Mesenchymal stem cell (in vitro differentiated cells and primary cell): ENCODE measurements at regions not wholly inside any gene's neighbourhood (a gene's known extent, or its start where the extent isn't known, plus 50 kb on each side); places are given as distances from the start of the nearest gene placed in this dataset.

Experiments used
- DNase-seq: peaks from one replicate; pipeline ENCODE4 v3.0.0-alpha.2; 2013
- H2AFZ ChIP-seq: one replicate; pipeline ENCODE4 v1.6.1; 2013; ENCODE audit warnings: low read depth, mild to moderate bottlenecking, control low read depth, inconsistent platforms, low read length, moderate library complexity
- H2AK5ac ChIP-seq: 2 replicates; pipeline ENCODE4 v1.6.1; 2013; ENCODE audit warnings: low read length, moderate library complexity, mild to moderate bottlenecking, inconsistent platforms; ENCODE audit not compliant: severe bottlenecking
- H2BK120ac ChIP-seq: one replicate; pipeline ENCODE4 v1.6.1; 2013; ENCODE audit warnings: low read depth, mild to moderate bottlenecking, inconsistent platforms, low read length, moderate library complexity
- H2BK12ac ChIP-seq, 2 experiments: one replicate each; pipeline ENCODE4 v1.6.1; 2013; ENCODE audit warnings: inconsistent platforms in 2 of 2, low read length in 2 of 2, mild to moderate bottlenecking in 2 of 2, moderate library complexity in 2 of 2, control low read depth in 1 of 2
- H2BK15ac ChIP-seq: one replicate; pipeline ENCODE4 v1.6.1; 2013; ENCODE audit warnings: mild to moderate bottlenecking, low read depth, inconsistent platforms; ENCODE audit not compliant: poor library complexity, severe bottlenecking
- H2BK5ac ChIP-seq: 2 replicates; pipeline ENCODE4 v1.6.1; 2013; ENCODE audit warnings: low read depth, mild to moderate bottlenecking, low read length, control low read depth, inconsistent platforms; ENCODE audit not compliant: poor library complexity, severe bottlenecking
- H3K14ac ChIP-seq, 2 experiments: one replicate each; pipeline ENCODE4 v1.6.1; 2013; ENCODE audit warnings: inconsistent platforms in 2 of 2, low read length in 2 of 2, control low read depth in 1 of 2, mild to moderate bottlenecking in 1 of 2, moderate library complexity in 1 of 2
- H3K18ac ChIP-seq, 2 experiments: one replicate each; pipeline ENCODE4 v1.6.1; 2013; ENCODE audit warnings: inconsistent platforms in 2 of 2, low read length in 2 of 2, control low read depth in 1 of 2, low read depth in 1 of 2, mild to moderate bottlenecking in 1 of 2
- H3K23ac ChIP-seq, 2 experiments: one replicate each; pipeline ENCODE4 v1.6.1; 2013; ENCODE audit warnings: inconsistent platforms in 2 of 2, low read length in 2 of 2, mild to moderate bottlenecking in 2 of 2, moderate library complexity in 2 of 2, control low read depth in 1 of 2
- H3K27ac ChIP-seq: 2 replicates; pipeline ENCODE4 v1.5.1; 2013; ENCODE audit warnings: mild to moderate bottlenecking, moderate library complexity, low read length, control low read depth, inconsistent platforms; ENCODE audit not compliant: poor library complexity, severe bottlenecking
- H3K27me3 ChIP-seq, 2 experiments: 2 replicates each; pipeline versions ENCODE4 v1.6.1 to v1.7.0; 2013; ENCODE audit warnings: low read length in 2 of 2, mild to moderate bottlenecking in 2 of 2, moderate library complexity in 2 of 2, control low read depth in 1 of 2, inconsistent platforms in 1 of 2; ENCODE audit not compliant: control insufficient read depth in 1 of 2, insufficient read depth in 1 of 2
- H3K36me3 ChIP-seq, 2 experiments: 2 replicates each; pipeline versions ENCODE4 v1.6.1 to v1.7.0; 2013; ENCODE audit warnings: low read length in 2 of 2, control low read depth in 1 of 2, inconsistent platforms in 1 of 2, low read depth in 1 of 2, mild to moderate bottlenecking in 1 of 2; ENCODE audit not compliant: insufficient read depth in 2 of 2, control insufficient read depth in 1 of 2
- H3K4ac ChIP-seq, 2 experiments: one replicate each; pipeline ENCODE4 v1.6.1; 2013; ENCODE audit warnings: inconsistent platforms in 2 of 2, low read length in 2 of 2, mild to moderate bottlenecking in 2 of 2, moderate library complexity in 2 of 2, control low read depth in 1 of 2, low read depth in 1 of 2
- H3K4me1 ChIP-seq: 2 replicates; pipeline ENCODE4 v1.6.1; 2013; ENCODE audit warnings: low read depth, low read length, control low read depth; ENCODE audit not compliant: control insufficient read depth, insufficient read depth
- H3K4me2 ChIP-seq: 2 replicates; pipeline ENCODE4 v1.6.1; 2013; ENCODE audit warnings: low read length, mild to moderate bottlenecking, inconsistent platforms; ENCODE audit not compliant: poor library complexity, severe bottlenecking
- H3K4me3 ChIP-seq, 2 experiments: 2 replicates each; pipeline versions ENCODE4 v1.5.1 to v1.7.0; 2013; ENCODE audit warnings: low read length in 2 of 2, mild to moderate bottlenecking in 2 of 2, control low read depth in 1 of 2, low read depth in 1 of 2; ENCODE audit not compliant: insufficient read depth in 1 of 2
- H3K79me1 ChIP-seq: replicated peaks from 2 replicates; pipeline ENCODE4 v1.6.1; 2013; ENCODE audit warnings: mild to moderate bottlenecking, control low read depth, low read length, inconsistent platforms; ENCODE audit not compliant: poor library complexity, severe bottlenecking
- H3K9ac ChIP-seq: 2 replicates; pipeline ENCODE4 v1.7.0; 2013; ENCODE audit warnings: mild to moderate bottlenecking, low read length, moderate library complexity
- H3K9me3 ChIP-seq: 2 replicates; pipeline ENCODE4 v1.7.0; 2013; ENCODE audit warnings: mild to moderate bottlenecking, low read length; ENCODE audit not compliant: control insufficient read depth
- H4K8ac ChIP-seq: one replicate; pipeline ENCODE4 v1.6.1; 2013; ENCODE audit warnings: inconsistent platforms, mild to moderate bottlenecking, low read length, moderate library complexity
- H4K91ac ChIP-seq: one replicate; pipeline ENCODE4 v1.6.1; 2013; ENCODE audit warnings: mild to moderate bottlenecking, low read length, inconsistent platforms
- WGBS: methylation state at CpG from one replicate; pipeline ENCODE4 v1.1.7; 2013; ENCODE audit warnings: mixed read lengths; 5-methylcytosine and 5-hydroxymethylcytosine counted together

DNA sequence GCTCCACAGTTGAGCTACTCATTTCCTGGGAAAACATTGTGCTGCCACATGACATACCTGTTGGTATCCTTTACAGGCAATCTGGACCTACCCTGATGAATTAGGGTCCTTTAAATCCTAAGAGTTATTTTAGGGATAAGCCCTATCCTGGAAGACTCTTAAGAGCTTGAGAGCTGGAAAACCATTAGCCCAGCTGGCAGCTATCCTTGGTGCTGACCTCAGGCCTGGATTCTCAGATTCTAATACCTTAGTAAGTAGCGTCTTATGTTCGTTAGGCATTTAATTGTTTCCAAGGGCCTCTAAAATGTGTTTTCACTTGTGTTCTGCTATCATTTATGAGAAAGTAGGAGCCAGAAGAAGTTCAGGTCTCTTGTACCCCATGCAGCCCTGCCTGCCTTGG is 93.0 kb upstream of the SORCS3 start:
- no peaks in the 10 kb centered on the region for H3K9me3 ChIP-seq

GRCh38 chr10:104556831-104557230 is 84.3 kb upstream of the SORCS3 start:
- Histone ChIP-seq H3K27me3 (peaks cover 0 to 9% of the 10 kb centered on the region in 2 experiments), H3K36me3 (no peaks in the 10 kb centered on the region), H2AFZ (no peak overlapping the region), H4K8ac (no peak overlapping the region), H2BK5ac (no peak overlapping the region), H3K4me2 (no peak overlapping the region), H3K4me1 (no peaks in the 10 kb centered on the region), H3K9me3 (no peaks in the 10 kb centered on the region), H3K4ac (no peak overlapping the region), H3K14ac (no peak overlapping the region), H2BK12ac (no peak overlapping the region), H3K27ac (no peak overlapping the region), H3K23ac (no peak overlapping the region), H2BK120ac (no peak overlapping the region), H4K91ac (no peak overlapping the region), H3K79me1 (no peaks in the 10 kb centered on the region), H2AK5ac (no peak overlapping the region), H3K18ac (no peak overlapping the region), H2BK15ac (no peak overlapping the region), H3K9ac (no peak overlapping the region), H3K4me3 (no peak overlapping the region)
- 50% methylated on average over 2 of the region's 2 CpGs for WGBS
- no peak for DNase-seq

More for the DNA sequence above, 93.0 kb upstream of the SORCS3 start:
- DNase-seq = no peak
- no peak overlapping the region for H2BK15ac ChIP-seq
- no peak overlapping the region for H4K8ac ChIP-seq
- no peak overlapping the region for H3K14ac ChIP-seq
- no peak overlapping the region for H2AFZ ChIP-seq
- no peak overlapping the region for H2AK5ac ChIP-seq
- no peaks in the 10 kb centered on the region for H3K36me3 ChIP-seq
- H2BK120ac ChIP-seq = no peak overlapping the region
- no peak overlapping the region for H3K4me3 ChIP-seq
- no peak overlapping the region for H3K18ac ChIP-seq
- H2BK12ac ChIP-seq = no peak overlapping the region
- H4K91ac ChIP-seq = no peak overlapping the region
- H3K9ac ChIP-seq = no peak overlapping the region
- H3K4me1 ChIP-seq = no peaks in the 10 kb centered on the region
- H3K4ac ChIP-seq = no peak overlapping the region
- no peak overlapping the region for H3K23ac ChIP-seq
- peaks cover 0 to 6% of the 10 kb centered on the region in 2 experiments for H3K27me3 ChIP-seq
- no peak overlapping the region for H2BK5ac ChIP-seq
- no peak overlapping the region for H3K27ac ChIP-seq
- H3K4me2 ChIP-seq = no peak overlapping the region
- WGBS = 80% methylated on average over 2 of the region's 2 CpGs
- no peaks in the 10 kb centered on the region for H3K79me1 ChIP-seq

DNA sequence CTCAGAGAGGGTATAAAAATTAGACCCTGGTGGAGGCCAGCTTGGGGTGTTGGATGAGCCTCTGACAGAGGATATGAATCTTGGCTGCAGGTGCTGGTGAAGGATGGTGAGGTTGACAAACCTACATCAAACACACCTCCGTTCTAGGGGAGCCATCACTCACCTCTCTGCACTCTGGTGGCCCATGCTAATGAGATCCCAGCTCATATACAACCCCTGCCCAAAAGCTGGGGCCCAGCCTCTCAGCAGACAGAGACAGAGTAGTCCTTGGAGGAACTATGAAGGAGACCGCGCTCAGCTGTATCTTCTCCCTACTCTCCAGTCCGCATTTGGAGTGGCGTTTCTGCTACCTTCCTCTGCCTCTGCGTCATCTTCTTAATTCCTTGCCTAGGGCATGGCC is 83.1 kb upstream of the SORCS3 start:
- Histone ChIP-seq H2AK5ac (no peak overlapping the region), H3K79me1 (no peaks in the 10 kb centered on the region), H3K27ac (no peak overlapping the region), H2BK15ac (no peak overlapping the region), H3K18ac (no peak overlapping the region), H3K9me3 (no peaks in the 10 kb centered on the region), H3K4me1 (no peaks in the 10 kb centered on the region), H2BK12ac (no peak overlapping the region), H3K4ac (no peak overlapping the region), H3K4me2 (no peak overlapping the region), H2AFZ (no peak overlapping the region), H2BK5ac (no peak overlapping the region), H3K4me3 (no peak overlapping the region), H3K9ac (no peak overlapping the region), H3K36me3 (no peaks in the 10 kb centered on the region), H4K8ac (no peak overlapping the region), H2BK120ac (no peak overlapping the region), H4K91ac (no peak overlapping the region), H3K27me3 (peaks cover 0 to 9% of the 10 kb centered on the region in 2 experiments), H3K23ac (no peak overlapping the region), H3K14ac (no peak overlapping the region)
- WGBS = 80% methylated on average over 6 of the region's 6 CpGs
- DNase-seq = no peak

DNA sequence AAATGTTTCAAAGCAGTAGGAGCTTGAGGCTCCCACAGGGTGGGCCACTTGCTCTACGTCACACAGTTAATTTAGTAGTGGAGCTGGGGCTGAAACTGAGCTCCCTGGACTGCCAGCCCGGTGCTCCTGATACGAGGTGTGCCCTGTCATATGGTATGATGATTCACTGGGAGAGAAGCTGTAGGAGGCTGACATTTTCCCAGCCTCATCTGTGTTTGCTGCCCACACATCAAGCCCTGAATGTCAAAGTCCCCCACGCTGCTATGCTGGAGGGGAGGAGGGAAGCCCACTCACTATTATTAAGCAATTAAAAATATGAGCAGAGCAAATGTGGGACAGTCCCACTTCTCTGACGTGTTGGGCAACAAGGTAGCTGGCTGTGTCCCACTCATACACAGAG is 81.2 kb upstream of the SORCS3 start:
- H2AK5ac ChIP-seq = no peak overlapping the region
- H2AFZ ChIP-seq = no peak overlapping the region
- no peak overlapping the region for H3K23ac ChIP-seq
- H3K36me3 ChIP-seq = no peaks in the 10 kb centered on the region
- no peak overlapping the region for H4K8ac ChIP-seq
- H4K91ac ChIP-seq = no peak overlapping the region
- no peaks in the 10 kb centered on the region for H3K4me1 ChIP-seq
- no peak overlapping the region for H3K18ac ChIP-seq
- H2BK12ac ChIP-seq = no peak overlapping the region
- 49% methylated on average over 4 of the region's 5 CpGs for WGBS
- no peak overlapping the region for H3K14ac ChIP-seq
- H3K9ac ChIP-seq = no peak overlapping the region
- no peak overlapping the region for H2BK5ac ChIP-seq
- H3K79me1 ChIP-seq = no peaks in the 10 kb centered on the region
- H3K4me2 ChIP-seq = no peak overlapping the region
- no peaks in the 10 kb centered on the region for H3K9me3 ChIP-seq
- H2BK15ac ChIP-seq = no peak overlapping the region
- no peak overlapping the region for H2BK120ac ChIP-seq
- H3K4me3 ChIP-seq = no peak overlapping the region
- DNase-seq = no peak
- H3K4ac ChIP-seq = no peak overlapping the region
- H3K27ac ChIP-seq = no peak overlapping the region
- H3K27me3 ChIP-seq = peaks cover 0 to 9% of the 10 kb centered on the region in 2 experiments
